ENCODE measurements at regions not wholly inside any gene's neighbourhood (a gene's known extent, or its start where the extent isn't known, plus 50 kb on each side); places are given as distances from the start of the nearest gene placed in this dataset.

DNA sequence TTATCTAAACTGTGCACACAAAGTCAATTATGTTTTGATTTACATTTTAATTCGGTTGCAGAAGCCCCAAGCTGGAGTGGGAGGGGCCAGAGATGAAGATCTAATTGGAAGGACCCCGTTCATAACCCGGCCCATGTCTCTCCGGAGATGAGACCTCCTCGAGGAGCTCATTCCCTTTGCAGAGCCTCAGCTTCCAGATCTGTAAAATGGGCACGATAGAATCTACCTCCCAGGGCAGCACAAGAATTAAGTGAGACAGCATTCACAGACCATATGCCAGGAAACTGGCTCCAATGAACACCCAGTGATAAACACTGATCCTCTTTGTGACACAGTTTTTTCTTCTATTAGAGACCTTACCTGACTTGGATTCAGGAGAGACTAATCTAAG, 446.5 kb upstream of the CDH5 start:
- Histone ChIP-seq H2AFZ (ENCODE audit: insufficient read depth, low read depth, low read length, poor library complexity, severe bottlenecking) (no peak overlapping the region), H3K27ac (ENCODE audit: low read length in 2 of 2) (no peak overlapping the region), H3K36me3 (replicated peaks in 1 of 2; ENCODE audit: control extremely low read depth in 1 of 2, control insufficient read depth in 1 of 2, extremely low read depth in 1 of 2, insufficient read depth in 2 of 2, low read length in 1 of 2) (no peaks in the 10 kb centered on the region), H3K4me1 (ENCODE audit: control insufficient read depth in 2 of 2, insufficient read depth in 2 of 2, low read length in 2 of 2) (no peaks in the 10 kb centered on the region), H3K27me3 (replicated peaks in 1 of 4; ENCODE audit: control extremely low read depth in 1 of 4, control insufficient read depth in 3 of 4, insufficient read depth in 4 of 4, low read length in 3 of 4) (peaks cover 0 to 2% (median 0%) of the 10 kb centered on the region in 4 experiments), H3K4me2 (replicated peaks; ENCODE audit: low read depth, low read length, poor library complexity, severe bottlenecking) (no peak overlapping the region), H3K9me3 (ENCODE audit: control extremely low read depth in 1 of 3, control insufficient read depth in 2 of 3, insufficient read depth in 1 of 3, low read length in 2 of 3) (peaks cover 0 to 8% (median 0%) of the 10 kb centered on the region in 3 donors), H3K4me3 (ENCODE audit: control extremely low read depth in 1 of 5, extremely low read depth in 1 of 5, insufficient read depth in 1 of 5, low read depth in 2 of 5, low read length in 4 of 5) (no peak overlapping the region), H3K9ac (ENCODE audit: low read length) (no peak overlapping the region), H3K79me2 (ENCODE audit: control insufficient read depth, insufficient read depth, low read length) (no peaks in the 10 kb centered on the region), H4K20me1 (ENCODE audit: control insufficient read depth, insufficient read depth, low read length, poor library complexity, severe bottlenecking) (no peaks in the 10 kb centered on the region)
- ATAC-seq (ENCODE audit: low read depth) (no peak), DNase-seq (no peak)
- ChIA-PET CTCF (no interaction called here), POLR2A (no interaction called here)
- 93% methylated on average over 5 of the region's 6 CpGs for WGBS (ENCODE audit: insufficient coverage)
- H3K4me1 Mint-ChIP-seq: no peaks in the 10 kb centered on the region
- H3K9me3 Mint-ChIP-seq (ENCODE audit: insufficient read depth): no peaks in the 10 kb centered on the region
- no peak overlapping the region for H3K27ac Mint-ChIP-seq
- no peak overlapping the region for H3K4me3 Mint-ChIP-seq
- intact Hi-C loops (cut with micrococcal nuclease): no loop called here
- H3K27me3 Mint-ChIP-seq: no peaks in the 10 kb centered on the region
- TF ChIP-seq CTCF (IDR thresholded peaks at IDR 0.05): no peak
- no peak for TF ChIP-seq EZH2 (IDR thresholded peaks at IDR 0.05; ENCODE audit: borderline replicate concordance, insufficient read depth, low read depth, low read length, poor library complexity, severe bottlenecking)

GRCh38 chr16:65919145-65919985, 447.1 kb upstream of the CDH5 start:
- no peaks in the 10 kb centered on the region for H3K27me3 Mint-ChIP-seq
- peaks cover 0 to 8% (median 0%) of the 10 kb centered on the region in 3 donors for H3K9me3 ChIP-seq (ENCODE audit: control extremely low read depth in 1 of 3, control insufficient read depth in 2 of 3, insufficient read depth in 1 of 3, low read length in 2 of 3)
- H3K4me3 Mint-ChIP-seq: no peak overlapping the region
- ChIA-PET CTCF (no interaction called here), POLR2A (no interaction called here)
- no peaks in the 10 kb centered on the region for H3K36me3 ChIP-seq (replicated peaks in 1 of 2; ENCODE audit: control extremely low read depth in 1 of 2, control insufficient read depth in 1 of 2, extremely low read depth in 1 of 2, insufficient read depth in 2 of 2, low read length in 1 of 2)
- H3K4me1 ChIP-seq (ENCODE audit: control insufficient read depth in 2 of 2, insufficient read depth in 2 of 2, low read length in 2 of 2): no peaks in the 10 kb centered on the region
- TF ChIP-seq CTCF (IDR thresholded peaks at IDR 0.05) (no peak), EZH2 (IDR thresholded peaks at IDR 0.05; ENCODE audit: borderline replicate concordance, insufficient read depth, low read depth, low read length, poor library complexity, severe bottlenecking) (no peak)
- H3K9me3 Mint-ChIP-seq (ENCODE audit: insufficient read depth): peaks cover 2% of the 10 kb centered on the region
- H3K79me2 ChIP-seq (ENCODE audit: control insufficient read depth, insufficient read depth, low read length): no peaks in the 10 kb centered on the region
- H3K4me2 ChIP-seq (replicated peaks; ENCODE audit: low read depth, low read length, poor library complexity, severe bottlenecking): no peak overlapping the region
- H4K20me1 ChIP-seq (ENCODE audit: control insufficient read depth, insufficient read depth, low read length, poor library complexity, severe bottlenecking): no peaks in the 10 kb centered on the region
- H3K9ac ChIP-seq (ENCODE audit: low read length): no peak overlapping the region
- H3K27me3 ChIP-seq (replicated peaks in 1 of 4; ENCODE audit: control extremely low read depth in 1 of 4, control insufficient read depth in 3 of 4, insufficient read depth in 4 of 4, low read length in 3 of 4): peaks cover 0 to 2% (median 0%) of the 10 kb centered on the region in 4 experiments
- no peak overlapping the region for H3K4me3 ChIP-seq (ENCODE audit: control extremely low read depth in 1 of 5, extremely low read depth in 1 of 5, insufficient read depth in 1 of 5, low read depth in 2 of 5, low read length in 4 of 5)
- no peak overlapping the region for H2AFZ ChIP-seq (ENCODE audit: insufficient read depth, low read depth, low read length, poor library complexity, severe bottlenecking)
- no peak overlapping the region for H3K27ac Mint-ChIP-seq
- ATAC-seq (ENCODE audit: low read depth) (no peak), DNase-seq (no peak)
- H3K4me1 Mint-ChIP-seq: no peaks in the 10 kb centered on the region
- 62% methylated on average over 17 of the region's 27 CpGs for WGBS (ENCODE audit: insufficient coverage)
- intact Hi-C loops (cut with micrococcal nuclease): no loop called here
- no peak overlapping the region for H3K27ac ChIP-seq (ENCODE audit: low read length in 2 of 2)
